OCI-LY7 (cell line): ENCODE measurements at regions not wholly inside any gene's neighbourhood (a gene's known extent, or its start where the extent isn't known, plus 50 kb on each side); places are given as distances from the start of the nearest gene placed in this dataset.

Experiments
- CTCF ChIP-seq: fragments of 200-600 bp; sonication (generic); conservative IDR thresholded peaks from 2 replicates; pipeline ENCODE4 v1.5.1; 2014; ENCODE audit warnings: mild to moderate bottlenecking, antibody characterized with exemption, low read length, moderate library complexity, mixed read lengths
- EZH2phosphoT487 ChIP-seq: fragments of 200-600 bp; sonication (generic); IDR thresholded peaks from 2 replicates; pipeline ENCODE4 v1.6.1; 2018; ENCODE audit warnings: low read depth, borderline replicate concordance, mild to moderate bottlenecking, mixed run types, antibody characterized with exemption, low read length, moderate library complexity, mixed read lengths

- TF ChIP-seq CTCF (no peak), EZH2phosphoT487 (no peak)
These were observed 473.7 kb downstream of the MATN1 start for GRCh38 chr1:30249446-30250337.
